GM12878 (cell line): ENCODE measurements at regions not wholly inside any gene's neighbourhood (a gene's known extent, or its start where the extent isn't known, plus 50 kb on each side); places are given as distances from the start of the nearest gene placed in this dataset.

Source experiments
- ATAC-seq: fragments of 200-7000 bp; cut with Tn5 transposase; 3 replicates; pipeline ENCODE4 v1.9.1; 2020; ENCODE audit warnings: mild to moderate bottlenecking, moderate library complexity
- BruUV-seq: library from RNA; stranded (reverse); fragments of 400-500 nt; replicated peaks from 2 replicates; lab custom pipeline; 2021; lab: Mats Ljungman, UMichigan
- CTCF ChIA-PET: fragments of 300-600 bp; sonication (Branson Sonifier 250); formaldehyde crosslinking; extraction: SDS; loops from one replicate; lab custom pipeline; 2021; ENCODE audit warnings: inconsistent platforms; lab: Yijun Ruan, JAX
- POLR2A ChIA-PET: fragments of 350-600 bp; formaldehyde crosslinking; extraction: SDS; loops from one replicate; lab custom pipeline; 2021; ENCODE audit warnings: inconsistent platforms; lab: Charles Lee
- RAD21 ChIA-PET: fragments of 300-600 bp; sonication (Branson Sonifier 250); formaldehyde crosslinking; loops from one replicate; lab custom pipeline; 2023; ENCODE audit warnings: antibody characterized with exemption; ENCODE audit not compliant: unreplicated experiment; lab: Charles Lee
- SMC1A ChIA-PET: fragments of 300-600 bp; sonication (Branson Sonifier 250); formaldehyde crosslinking; loops from one replicate; lab custom pipeline; 2023; ENCODE audit not compliant: unreplicated experiment, uncharacterized antibody; lab: Charles Lee
- DNase-seq: peaks from one replicate; pipeline ENCODE4 v3.0.0-alpha.2; 2011; ENCODE audit warnings: low read depth, low spot score
- FAIRE-seq: peaks from 3 replicates; lab custom pipeline; 2011; peaks lifted over from hg19 to GRCh38; lab: Jason Lieb, UNC
- H2AFZ ChIP-seq: 2 replicates; pipeline ENCODE4 v1.6.0; 2011; ENCODE audit warnings: low read depth, low read length, control low read depth; ENCODE audit not compliant: control insufficient read depth
- H3K27ac ChIP-seq: 2 replicates; pipeline ENCODE4 v1.5.1; 2011; ENCODE audit warnings: control low read depth; ENCODE audit not compliant: control insufficient read depth, insufficient read depth
- H3K27me3 ChIP-seq, 2 experiments: replicated peaks in 1 of 2; 2 replicates each; pipeline versions ENCODE4 v1.6.0 to v1.6.1; 2011; ENCODE audit warnings: low read length in 1 of 2; ENCODE audit not compliant: control insufficient read depth in 2 of 2, insufficient read depth in 2 of 2
- H3K36me3 ChIP-seq, 2 experiments: 2 replicates each; pipeline ENCODE4 v1.5.1; 2011; ENCODE audit warnings: low read length in 1 of 2; ENCODE audit not compliant: control insufficient read depth in 2 of 2, insufficient read depth in 2 of 2
- H3K4me1 ChIP-seq: 2 replicates; pipeline ENCODE4 v1.6.1; 2011; ENCODE audit warnings: mild to moderate bottlenecking, low read length, moderate library complexity, mixed read lengths; ENCODE audit not compliant: control insufficient read depth, insufficient read depth
- H3K4me2 ChIP-seq: 2 replicates; pipeline ENCODE4 v1.6.0; 2011; ENCODE audit warnings: control low read depth; ENCODE audit not compliant: control insufficient read depth, insufficient read depth
- H3K4me3 ChIP-seq: fragments of 200-600 bp; sonication (generic); 2 replicates; pipeline ENCODE4 v1.5.1; 2016
- H3K79me2 ChIP-seq: 2 replicates; pipeline ENCODE4 v1.6.0; 2011; ENCODE audit warnings: low read length; ENCODE audit not compliant: control insufficient read depth, insufficient read depth
- H3K9ac ChIP-seq: 2 replicates; pipeline ENCODE4 v1.8.0; 2011; ENCODE audit warnings: low read length, control low read depth, mixed read lengths; ENCODE audit not compliant: control insufficient read depth, insufficient read depth
- H3K9me3 ChIP-seq: replicated peaks from 3 replicates; pipeline ENCODE4 v1.5.1; 2011; ENCODE audit warnings: mild to moderate bottlenecking, low read length; ENCODE audit not compliant: control insufficient read depth, insufficient read depth
- H4K20me1 ChIP-seq: 2 replicates; pipeline ENCODE4 v1.6.0; 2011; ENCODE audit not compliant: control insufficient read depth, insufficient read depth
- BACH1 ChIP-seq: fragments of 450-650 bp; IDR thresholded peaks from 2 replicates; pipeline ENCODE4 v1.6.1; 2017; ENCODE audit warnings: mild to moderate bottlenecking, borderline replicate concordance
- E4F1 ChIP-seq: fragments of 450-650 bp; IDR thresholded peaks from 2 replicates; pipeline ENCODE4 v1.6.1; 2018; ENCODE audit warnings: borderline replicate concordance, mild to moderate bottlenecking; ENCODE audit not compliant: partially characterized antibody
- GATAD2B ChIP-seq: fragments of 450-650 bp; conservative IDR thresholded peaks from 2 replicates; pipeline ENCODE4 v1.6.1; 2017; ENCODE audit warnings: low read depth, mild to moderate bottlenecking, moderate library complexity
- RBBP5 ChIP-seq: fragments of 200-600 bp; sonication (generic); conservative IDR thresholded peaks from 2 replicates; pipeline ENCODE4 v1.6.1; 2016
- SPI1 ChIP-seq: IDR thresholded peaks from 2 replicates; pipeline ENCODE4 v1.6.1; 2011; ENCODE audit warnings: low read depth, mild to moderate bottlenecking, low read length, moderate library complexity, borderline replicate concordance; ENCODE audit not compliant: insufficient read depth
- ZBTB33 ChIP-seq: fragments of 450-650 bp; IDR thresholded peaks from 2 replicates; pipeline ENCODE4 v1.6.1; 2017; ENCODE audit warnings: mild to moderate bottlenecking
- WGBS: methylation state at CpG from one replicate; pipeline ENCODE4 v1.1.6; 2016; ENCODE audit warnings: low lambda C conversion rate; ENCODE audit not compliant: insufficient replicate concordance, insufficient coverage; ENCODE audit errors: missing lambda C conversion rate; 5-methylcytosine and 5-hydroxymethylcytosine counted together
- in situ Hi-C: fragments of 300-500 bp; cut with MboI; formaldehyde crosslinking; loops from 9 replicates; pipeline ENCODE4 v1.14.3; 2018; ENCODE audit warnings: mixed read lengths
- intact Hi-C: fragments of 100-400 bp; cut with micrococcal nuclease; formaldehyde crosslinking; loops from one replicate; pipeline ENCODE4 v1.14.2; 2022; ENCODE audit not compliant: unreplicated experiment

GRCh38 chr2:23200068-23200786 lies 184.8 kb upstream of the KLHL29 start:
- intact Hi-C loops = no loop called here
- Histone ChIP-seq H3K36me3 (no peaks in the 10 kb centered on the region), H3K27ac (no peak overlapping the region), H2AFZ (no peak overlapping the region), H3K9me3 (no peaks in the 10 kb centered on the region), H3K4me2 (no peak overlapping the region), H4K20me1 (no peaks in the 10 kb centered on the region), H3K9ac (no peak overlapping the region), H3K4me3 (no peak overlapping the region), H3K79me2 (no peaks in the 10 kb centered on the region), H3K4me1 (no peaks in the 10 kb centered on the region)
- FAIRE-seq = no peak
- ChIA-PET RAD21 (interaction anchor here (0.9 to 1.3 kb wide), 2 partner anchors 15 to 92 kb away, joined by 3 read pairs; no protein-coding TSS in a partner anchor), SMC1A (interaction anchor here (0.5 to 1.6 kb wide), 5 partner anchors 10 to 115 kb away, joined by 3 to 6 read pairs (median 3); no protein-coding TSS in a partner anchor), CTCF (interaction anchor here (1.1 to 3.0 kb wide), 14 partner anchors 9 to 261 kb away, joined by 3 to 15 read pairs (median 4); no protein-coding TSS in a partner anchor), POLR2A (no interaction called here)
- BruUV-seq = no TSS peak
- no peak for ATAC-seq
- 40% methylated on average over 2 of the region's 2 CpGs for WGBS
- in situ Hi-C loops = no loop called here
- TF ChIP-seq ZBTB33 (no peak), SPI1 (no peak), E4F1 (no peak), RBBP5 (no peak), GATAD2B (no peak), BACH1 (no peak)
- TF ChIP-seq, all 136 proteins: peak for 0
- no peaks in the 10 kb centered on the region for H3K27me3 ChIP-seq
- no peak for DNase-seq
